ENCODE measurements at regions not wholly inside any gene's neighbourhood (a gene's known extent, or its start where the extent isn't known, plus 50 kb on each side); places are given as distances from the start of the nearest gene placed in this dataset.

- no peaks in the 10 kb centered on the region for H3K27me3 ChIP-seq
These were observed 219.0 kb downstream of the KATNAL1 start for GRCh38 chr13:30088312-30088855.

GRCh38 chr13:30085087-30085486 is 222.3 kb downstream of the KATNAL1 start:
- Histone ChIP-seq H3K27me3 (no peaks in the 10 kb centered on the region), H3K9me3 (no peaks in the 10 kb centered on the region), H3K9ac (ENCODE audit: low read depth in 2 of 2, low read length in 2 of 2) (no peak overlapping the region), H3K4me1 (no peaks in the 10 kb centered on the region), H3K36me3 (no peaks in the 10 kb centered on the region), H3K4me3 (no peak overlapping the region), H3K27ac (no peak overlapping the region)
- intact Hi-C loops (cut with DNase I) = no loop called here
- no peak for TF ChIP-seq CTCF (IDR thresholded peaks at IDR 0.05)
- no peak for DNase-seq

More at GRCh38 chr13:30088312-30088855, 219.0 kb downstream of the KATNAL1 start:
- no peak overlapping the region for H3K27ac ChIP-seq
- intact Hi-C loops (cut with DNase I) = no loop called here
- H3K4me3 ChIP-seq = no peak overlapping the region
- H3K4me1 ChIP-seq = no peaks in the 10 kb centered on the region
- no peaks in the 10 kb centered on the region for H3K9me3 ChIP-seq
- DNase-seq = no peak
- no peaks in the 10 kb centered on the region for H3K36me3 ChIP-seq
- no peak overlapping the region for H3K9ac ChIP-seq (ENCODE audit: low read depth in 2 of 2, low read length in 2 of 2)
- TF ChIP-seq CTCF (IDR thresholded peaks at IDR 0.05) = no peak

- H3K4me1 ChIP-seq = no peaks in the 10 kb centered on the region
- no peak overlapping the region for H3K9ac ChIP-seq (ENCODE audit: low read depth in 2 of 2, low read length in 2 of 2)
- no peak for DNase-seq
- H3K27ac ChIP-seq = no peak overlapping the region
- intact Hi-C loops (cut with DNase I) = no loop called here
- H3K9me3 ChIP-seq = no peaks in the 10 kb centered on the region
- no peak for TF ChIP-seq CTCF (IDR thresholded peaks at IDR 0.05)
- no peak overlapping the region for H3K4me3 ChIP-seq
- H3K27me3 ChIP-seq = no peaks in the 10 kb centered on the region
- no peaks in the 10 kb centered on the region for H3K36me3 ChIP-seq
These were observed 225.0 kb downstream of the KATNAL1 start for GRCh38 chr13:30082391-30082790.

GRCh38 chr13:30081331-30081730 is 226.0 kb downstream of the KATNAL1 start:
- Histone ChIP-seq H3K9me3 (no peaks in the 10 kb centered on the region), H3K9ac (ENCODE audit: low read depth in 2 of 2, low read length in 2 of 2) (no peak overlapping the region), H3K27ac (no peak overlapping the region), H3K4me1 (no peaks in the 10 kb centered on the region), H3K4me3 (no peak overlapping the region), H3K27me3 (no peaks in the 10 kb centered on the region), H3K36me3 (no peaks in the 10 kb centered on the region)
- no peak for TF ChIP-seq CTCF (IDR thresholded peaks at IDR 0.05)
- no peak for DNase-seq
- intact Hi-C loops (cut with DNase I) = no loop called here

- Histone ChIP-seq H3K9me3 (no peaks in the 10 kb centered on the region), H3K4me1 (no peaks in the 10 kb centered on the region), H3K36me3 (no peaks in the 10 kb centered on the region), H3K27ac (no peak overlapping the region), H3K27me3 (no peaks in the 10 kb centered on the region), H3K9ac (ENCODE audit: low read depth in 2 of 2, low read length in 2 of 2) (no peak overlapping the region), H3K4me3 (no peak overlapping the region)
- intact Hi-C loops (cut with DNase I) = no loop called here
- no peak for DNase-seq
- TF ChIP-seq CTCF (IDR thresholded peaks at IDR 0.05) = no peak
These were observed 227.8 kb downstream of the KATNAL1 start for GRCh38 chr13:30079501-30079900.
